EL (cell line): ENCODE measurements at regions not wholly inside any gene's neighbourhood (a gene's known extent, or its start where the extent isn't known, plus 50 kb on each side); places are given as distances from the start of the nearest gene placed in this dataset.

ENCODE experiments used
- DNase-seq: peaks from one replicate; pipeline ENCODE4 v3.0.0-alpha.2; 2016

- no peak for DNase-seq
These were observed 752.9 kb upstream of the CT83 start for GRCh38 chrX:117215683-117216082.

- no peak for DNase-seq
These were observed 733.7 kb upstream of the CT83 start for GRCh38 chrX:117196481-117196880.

GRCh38 chrX:117147249-117147648 is 684.5 kb upstream of the CT83 start:
- DNase-seq, result no peak

GRCh38 chrX:117138070-117138469 is 675.3 kb upstream of the CT83 start:
- DNase-seq, result no peak

- DNase-seq, result no peak
These were observed 672.2 kb upstream of the CT83 start for GRCh38 chrX:117134983-117135382.

GRCh38 chrX:117120700-117121099 is 657.9 kb upstream of the CT83 start:
- DNase-seq, result no peak

- DNase-seq, result no peak
These were observed 633.8 kb upstream of the CT83 start for GRCh38 chrX:117096528-117096927.

- no peak for DNase-seq
These were observed 632.6 kb upstream of the CT83 start for GRCh38 chrX:117095393-117095792.

GRCh38 chrX:117094149-117094548 is 631.4 kb upstream of the CT83 start:
- no peak for DNase-seq

- no peak for DNase-seq
These were observed 630.5 kb upstream of the CT83 start for GRCh38 chrX:117093319-117093718.

GRCh38 chrX:117092641-117093040 is 629.9 kb upstream of the CT83 start:
- DNase-seq, result no peak

- DNase-seq, result no peak
These were observed 600.4 kb upstream of the CT83 start for GRCh38 chrX:117063224-117063623.

GRCh38 chrX:117059848-117060247 is 597.1 kb upstream of the CT83 start:
- no peak for DNase-seq

GRCh38 chrX:117053260-117053659 is 590.5 kb upstream of the CT83 start:
- DNase-seq, result no peak

- DNase-seq, result no peak
These were observed 576.2 kb upstream of the CT83 start for GRCh38 chrX:117038918-117039440.

- no peak for DNase-seq
These were observed 547.5 kb upstream of the CT83 start for GRCh38 chrX:117010243-117010642.

GRCh38 chrX:117002981-117003380 is 540.2 kb upstream of the CT83 start:
- DNase-seq, result no peak

- no peak for DNase-seq
These were observed 512.7 kb upstream of the CT83 start for GRCh38 chrX:116975517-116975916.

- DNase-seq, result no peak
These were observed 509.6 kb upstream of the CT83 start for GRCh38 chrX:116972362-116972761.

- DNase-seq, result peak; percentile 0
These were observed 499.3 kb upstream of the CT83 start for GRCh38 chrX:116961872-116962582.

GRCh38 chrX:116930311-116930710 is 467.5 kb upstream of the CT83 start:
- DNase-seq, result no peak

- DNase-seq, result no peak
These were observed 434.8 kb upstream of the CT83 start for GRCh38 chrX:116897526-116897925.

- DNase-seq, result no peak
These were observed 419.2 kb upstream of the CT83 start for GRCh38 chrX:116881961-116882360.

- peak; percentile 59 for DNase-seq
These were observed 410.9 kb upstream of the CT83 start for GRCh38 chrX:116873671-116874070.

- peak; percentile 10 for DNase-seq
These were observed 410.2 kb upstream of the CT83 start for GRCh38 chrX:116872931-116873330.
